HFFc6 (cell line): ENCODE measurements at regions not wholly inside any gene's neighbourhood (a gene's known extent, or its start where the extent isn't known, plus 50 kb on each side); places are given as distances from the start of the nearest gene placed in this dataset.
"Not testable (repeated sequence)": the region's sequence is repeated elsewhere in the genome, so short reads cannot be mapped to it uniquely, and the experiment has no call there.

Experiments used
- DNase-seq: peaks from one replicate; pipeline ENCODE4 v3.0.0-alpha.2; 2018
- H3K27ac Mint-ChIP-seq: 2 replicates; pipeline ENCODE4 v1.8.0; 2020; ENCODE audit warnings: mild to moderate bottlenecking, mixed read lengths
- H3K27me3 Mint-ChIP-seq: 2 replicates; pipeline ENCODE4 v1.8.0; 2021; ENCODE audit warnings: mild to moderate bottlenecking, moderate library complexity, mixed read lengths; ENCODE audit not compliant: insufficient read depth
- H3K36me3 Mint-ChIP-seq: 2 replicates; pipeline ENCODE4 v1.8.0; 2021; ENCODE audit warnings: low read depth, mixed read lengths
- H3K4me1 Mint-ChIP-seq: 2 replicates; pipeline ENCODE4 v1.8.0; 2020; ENCODE audit warnings: low read depth, mixed read lengths
- H3K4me3 Mint-ChIP-seq: 2 replicates; pipeline ENCODE4 v1.8.0; 2020; ENCODE audit warnings: mild to moderate bottlenecking, moderate library complexity, mixed read lengths
- H3K9me3 Mint-ChIP-seq: 2 replicates; pipeline ENCODE4 v1.8.0; 2020; ENCODE audit warnings: mild to moderate bottlenecking, mixed read lengths
- TF ChIP-seq, protein P1 (sequence below): fragments of 200-600 bp; sonication (generic); IDR thresholded peaks from 2 replicates; pipeline ENCODE4 v1.5.0; 2021; ENCODE audit warnings: antibody characterized with exemption, mild to moderate bottlenecking

DNA sequence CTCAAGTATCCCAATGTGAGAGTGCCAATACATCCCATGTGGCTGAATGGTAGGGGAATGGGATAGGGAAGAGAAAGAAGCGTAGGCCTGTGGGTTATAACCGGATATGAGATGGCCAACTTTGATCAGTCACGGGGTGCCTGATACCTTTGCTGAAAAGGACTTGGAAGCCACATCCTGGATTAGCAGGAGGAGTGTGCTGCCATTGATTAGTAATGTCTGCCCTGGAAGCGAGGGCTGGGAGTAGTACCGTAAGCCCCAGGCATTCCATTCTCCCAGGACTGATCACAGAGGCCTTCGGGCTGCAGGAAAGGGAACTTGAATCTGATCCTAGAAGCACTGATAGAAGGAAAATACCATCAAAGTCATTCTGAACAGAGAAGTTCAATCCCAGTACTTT is 218.5 kb downstream of the TFCP2L1 start:
- no peaks in the 10 kb centered on the region for H3K36me3 Mint-ChIP-seq
- no peak overlapping the region for H3K27ac Mint-ChIP-seq

DNA sequence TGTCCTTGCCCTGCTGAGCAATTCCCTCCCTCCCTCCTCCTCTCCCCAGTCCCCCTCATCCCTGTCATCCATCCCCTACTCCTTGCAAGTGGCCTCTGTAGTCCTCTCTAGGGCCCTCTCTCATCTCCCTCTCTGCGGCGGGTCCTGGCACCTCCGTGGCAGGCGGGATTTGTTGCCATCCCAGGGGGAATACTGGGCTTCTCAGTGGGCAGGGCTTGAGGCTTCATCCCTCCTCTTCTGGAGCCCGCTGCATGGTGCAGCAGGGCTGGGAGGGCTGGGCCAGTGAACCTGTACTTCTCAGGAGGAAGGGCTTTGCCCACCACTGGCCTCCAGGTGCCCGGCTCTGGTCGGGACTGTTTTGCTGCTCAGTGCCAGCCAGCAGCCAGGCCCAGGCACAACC is 216.2 kb downstream of the TFCP2L1 start:
- TF ChIP-seq, protein P1, sequence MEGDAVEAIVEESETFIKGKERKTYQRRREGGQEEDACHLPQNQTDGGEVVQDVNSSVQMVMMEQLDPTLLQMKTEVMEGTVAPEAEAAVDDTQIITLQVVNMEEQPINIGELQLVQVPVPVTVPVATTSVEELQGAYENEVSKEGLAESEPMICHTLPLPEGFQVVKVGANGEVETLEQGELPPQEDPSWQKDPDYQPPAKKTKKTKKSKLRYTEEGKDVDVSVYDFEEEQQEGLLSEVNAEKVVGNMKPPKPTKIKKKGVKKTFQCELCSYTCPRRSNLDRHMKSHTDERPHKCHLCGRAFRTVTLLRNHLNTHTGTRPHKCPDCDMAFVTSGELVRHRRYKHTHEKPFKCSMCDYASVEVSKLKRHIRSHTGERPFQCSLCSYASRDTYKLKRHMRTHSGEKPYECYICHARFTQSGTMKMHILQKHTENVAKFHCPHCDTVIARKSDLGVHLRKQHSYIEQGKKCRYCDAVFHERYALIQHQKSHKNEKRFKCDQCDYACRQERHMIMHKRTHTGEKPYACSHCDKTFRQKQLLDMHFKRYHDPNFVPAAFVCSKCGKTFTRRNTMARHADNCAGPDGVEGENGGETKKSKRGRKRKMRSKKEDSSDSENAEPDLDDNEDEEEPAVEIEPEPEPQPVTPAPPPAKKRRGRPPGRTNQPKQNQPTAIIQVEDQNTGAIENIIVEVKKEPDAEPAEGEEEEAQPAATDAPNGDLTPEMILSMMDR: no peak
- Mint-ChIP-seq H3K27ac (no peak overlapping the region), H3K9me3 (no peaks in the 10 kb centered on the region), H3K4me3 (no peak overlapping the region), H3K36me3 (no peaks in the 10 kb centered on the region), H3K27me3 (peaks cover 16% of the 10 kb centered on the region), H3K4me1 (no peaks in the 10 kb centered on the region)
- no peak for DNase-seq

More for the DNA sequence above, 218.5 kb downstream of the TFCP2L1 start:
- Mint-ChIP-seq H3K9me3 (no peaks in the 10 kb centered on the region), H3K4me3 (no peak overlapping the region), H3K4me1 (no peaks in the 10 kb centered on the region), H3K27me3 (peaks cover 23% of the 10 kb centered on the region)
- no peak for DNase-seq
- TF ChIP-seq, protein P1: no peak

DNA sequence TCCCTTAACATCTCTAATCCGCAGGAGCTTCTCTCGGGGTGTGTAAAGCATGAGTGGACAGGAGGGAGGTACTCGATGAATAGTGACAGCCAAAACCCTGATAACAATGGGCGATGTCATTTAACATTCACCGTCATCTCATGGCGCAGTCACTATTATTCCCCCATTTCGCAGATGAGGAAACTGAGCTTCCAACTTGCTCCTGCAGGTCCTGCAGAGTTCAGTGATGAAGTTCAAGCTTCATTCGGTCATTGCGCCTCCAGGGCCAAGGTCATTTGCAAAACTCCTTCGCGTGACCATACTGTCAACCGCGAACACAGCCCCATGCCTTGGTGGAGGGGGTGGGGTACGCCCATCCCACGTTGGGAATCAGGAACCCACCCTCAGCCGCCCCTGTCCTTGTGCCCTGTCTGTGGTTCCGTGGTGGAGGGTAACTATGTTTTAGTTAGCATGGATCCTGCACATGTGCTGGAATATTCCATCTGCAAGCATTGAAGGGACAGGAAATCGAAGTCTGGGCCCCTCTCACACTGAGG is 215.5 kb downstream of the TFCP2L1 start:
- H3K36me3 Mint-ChIP-seq: no peaks in the 10 kb centered on the region
- H3K27me3 Mint-ChIP-seq: peaks cover 19% of the 10 kb centered on the region
- H3K9me3 Mint-ChIP-seq: no peaks in the 10 kb centered on the region
- TF ChIP-seq, protein P1: no peak
- no peak for DNase-seq
- no peak overlapping the region for H3K27ac Mint-ChIP-seq
- H3K4me1 Mint-ChIP-seq: no peaks in the 10 kb centered on the region; the same call in 1 of the 2 replicates
- no peak overlapping the region for H3K4me3 Mint-ChIP-seq

DNA sequence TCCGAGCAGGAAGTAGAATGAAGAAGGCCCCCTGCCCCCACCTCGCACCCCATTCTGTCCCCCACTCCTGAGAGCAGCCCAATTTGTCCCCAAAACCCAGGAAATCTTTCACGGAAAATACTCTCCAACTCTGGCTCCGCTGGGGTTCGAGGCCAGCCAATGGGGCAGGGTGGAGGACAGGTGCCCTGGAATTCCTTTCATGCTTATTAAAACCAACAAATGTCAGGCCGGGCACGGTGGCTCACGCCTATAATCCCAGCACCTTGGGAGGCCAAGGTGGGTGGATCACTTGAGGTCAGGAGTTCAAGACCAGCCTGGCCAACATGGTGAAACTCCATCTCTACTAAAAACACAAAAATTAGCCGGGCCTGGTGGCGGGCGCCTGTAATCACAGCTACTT is 214.9 kb downstream of the TFCP2L1 start:
- not testable (repeated sequence) for H3K36me3 Mint-ChIP-seq

DNA sequence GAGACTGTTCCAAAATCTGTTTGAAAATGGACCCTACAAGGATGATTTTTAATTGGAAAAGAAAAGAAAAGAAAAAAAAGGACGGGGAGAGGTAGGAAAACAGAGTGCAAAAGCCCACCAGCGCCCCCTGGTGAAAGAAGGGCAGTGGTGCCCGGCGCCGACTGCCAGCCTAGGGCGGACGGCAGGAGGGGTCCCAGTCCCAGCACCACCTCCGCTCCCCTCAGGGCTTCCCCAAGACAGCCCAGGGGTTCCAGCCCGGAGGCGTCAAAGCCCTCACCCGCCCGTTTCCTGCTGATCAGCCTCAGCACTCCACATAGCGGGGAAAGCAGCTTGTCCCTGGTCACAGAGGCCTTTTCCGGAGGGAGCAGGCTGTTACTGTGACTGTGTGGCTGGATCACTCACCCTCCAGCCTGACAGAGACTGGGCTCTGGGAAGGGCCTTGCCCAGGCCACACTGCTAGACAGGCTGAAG is 213.9 kb downstream of the TFCP2L1 start:
- H3K9me3 Mint-ChIP-seq: no peaks in the 10 kb centered on the region
- H3K27me3 Mint-ChIP-seq: peaks cover 7% of the 10 kb centered on the region
- DNase-seq: peak; percentile 36
- H3K36me3 Mint-ChIP-seq: no peaks in the 10 kb centered on the region
- H3K4me3 Mint-ChIP-seq: no peak overlapping the region
- TF ChIP-seq, protein P1: peak; percentile 99
- no peaks in the 10 kb centered on the region; the same call in none of the 2 replicates for H3K4me1 Mint-ChIP-seq
- H3K27ac Mint-ChIP-seq: no peak overlapping the region

More for the DNA sequence above, 214.9 kb downstream of the TFCP2L1 start:
- DNase-seq, H3K9me3 Mint-ChIP-seq, H3K4me3 Mint-ChIP-seq, H3K27ac Mint-ChIP-seq, H3K4me1 Mint-ChIP-seq: not testable (repeated sequence)
- H3K27me3 Mint-ChIP-seq: peaks cover 14% of the 10 kb centered on the region

DNA sequence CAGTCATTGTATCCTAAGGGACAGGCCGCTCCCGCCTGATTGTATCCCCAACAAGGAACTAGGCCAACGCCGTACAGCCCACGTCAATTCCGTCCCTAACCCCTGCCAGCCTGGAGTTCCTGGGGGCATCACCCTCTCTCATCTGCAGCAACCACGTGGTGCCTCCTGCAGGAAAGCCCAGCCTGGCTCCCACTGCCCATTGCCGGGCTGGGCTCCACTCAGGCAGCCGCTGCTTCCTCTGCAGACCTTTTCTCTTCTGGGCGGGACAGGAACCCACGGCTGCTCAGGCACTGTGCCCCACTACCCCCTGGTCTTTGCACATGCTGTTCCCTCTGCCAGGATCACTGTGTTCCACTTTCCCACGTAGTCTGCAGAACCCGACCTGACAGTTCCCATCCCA is 212.2 kb downstream of the TFCP2L1 start:
- no peaks in the 10 kb centered on the region; the same call in none of the 2 replicates for H3K4me1 Mint-ChIP-seq
- no peaks in the 10 kb centered on the region for H3K9me3 Mint-ChIP-seq

More for the DNA sequence above, 212.2 kb downstream of the TFCP2L1 start:
- Mint-ChIP-seq H3K36me3 (no peaks in the 10 kb centered on the region), H3K27me3 (peaks cover 5% of the 10 kb centered on the region), H3K27ac (no peak overlapping the region), H3K4me3 (no peak overlapping the region)
- DNase-seq: no peak
- TF ChIP-seq, protein P1: no peak
